Endothelial cell (in vitro differentiated cells): ENCODE measurements at regions not wholly inside any gene's neighbourhood (a gene's known extent, or its start where the extent isn't known, plus 50 kb on each side); places are given as distances from the start of the nearest gene placed in this dataset.

Experiments
- DNase-seq: peaks from one replicate; pipeline ENCODE4 v3.0.0; 2021; ENCODE audit warnings: low spot score
- H3K27ac Mint-ChIP-seq: one replicate; pipeline ENCODE4 v1.8.0; 2021; ENCODE audit warnings: mixed read lengths, inconsistent platforms; ENCODE audit not compliant: unreplicated experiment
- H3K27me3 Mint-ChIP-seq: one replicate; pipeline ENCODE4 v1.8.0; 2021; ENCODE audit warnings: mild to moderate bottlenecking, moderate library complexity, mixed read lengths, inconsistent platforms; ENCODE audit not compliant: unreplicated experiment
- H3K36me3 Mint-ChIP-seq: one replicate; pipeline ENCODE4 v1.8.0; 2021; ENCODE audit warnings: mild to moderate bottlenecking, low read depth, mixed read lengths, inconsistent platforms; ENCODE audit not compliant: unreplicated experiment
- H3K4me1 Mint-ChIP-seq: one replicate; pipeline ENCODE4 v1.8.0; 2021; ENCODE audit warnings: mild to moderate bottlenecking, mixed read lengths, inconsistent platforms; ENCODE audit not compliant: unreplicated experiment
- H3K4me3 Mint-ChIP-seq: one replicate; pipeline ENCODE4 v1.8.0; 2021; ENCODE audit warnings: mild to moderate bottlenecking, mixed read lengths, inconsistent platforms; ENCODE audit not compliant: unreplicated experiment
- H3K9me3 Mint-ChIP-seq: one replicate; pipeline ENCODE4 v1.8.0; 2021; ENCODE audit warnings: mixed read lengths, inconsistent platforms; ENCODE audit not compliant: unreplicated experiment
- TF ChIP-seq, protein P1 (sequence below): fragments of 200-600 bp; sonication (generic); IDR thresholded peaks from one replicate; pipeline ENCODE4 v1.5.0; 2021; ENCODE audit warnings: antibody characterized with exemption; ENCODE audit not compliant: unreplicated experiment

DNA sequence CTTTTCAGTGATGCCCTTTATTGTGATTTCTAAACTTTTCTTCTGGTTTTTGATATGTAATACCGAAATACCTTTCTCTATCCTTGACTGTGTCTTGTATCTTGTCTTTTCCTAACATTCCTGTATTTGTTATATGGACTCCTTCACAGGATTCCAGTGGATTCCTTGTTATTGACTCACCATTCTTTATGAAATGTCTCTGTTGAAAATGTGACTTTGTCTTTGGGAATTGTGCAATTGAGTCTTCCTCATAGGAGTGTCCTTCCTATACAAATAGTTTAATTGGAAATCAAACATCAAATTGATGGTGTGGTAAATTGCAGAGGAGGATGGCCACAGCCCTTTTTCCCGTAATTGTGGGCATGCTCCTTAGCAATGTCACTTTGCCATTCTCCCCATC lies 296.6 kb upstream of the KITLG start:
- TF ChIP-seq, protein P1, sequence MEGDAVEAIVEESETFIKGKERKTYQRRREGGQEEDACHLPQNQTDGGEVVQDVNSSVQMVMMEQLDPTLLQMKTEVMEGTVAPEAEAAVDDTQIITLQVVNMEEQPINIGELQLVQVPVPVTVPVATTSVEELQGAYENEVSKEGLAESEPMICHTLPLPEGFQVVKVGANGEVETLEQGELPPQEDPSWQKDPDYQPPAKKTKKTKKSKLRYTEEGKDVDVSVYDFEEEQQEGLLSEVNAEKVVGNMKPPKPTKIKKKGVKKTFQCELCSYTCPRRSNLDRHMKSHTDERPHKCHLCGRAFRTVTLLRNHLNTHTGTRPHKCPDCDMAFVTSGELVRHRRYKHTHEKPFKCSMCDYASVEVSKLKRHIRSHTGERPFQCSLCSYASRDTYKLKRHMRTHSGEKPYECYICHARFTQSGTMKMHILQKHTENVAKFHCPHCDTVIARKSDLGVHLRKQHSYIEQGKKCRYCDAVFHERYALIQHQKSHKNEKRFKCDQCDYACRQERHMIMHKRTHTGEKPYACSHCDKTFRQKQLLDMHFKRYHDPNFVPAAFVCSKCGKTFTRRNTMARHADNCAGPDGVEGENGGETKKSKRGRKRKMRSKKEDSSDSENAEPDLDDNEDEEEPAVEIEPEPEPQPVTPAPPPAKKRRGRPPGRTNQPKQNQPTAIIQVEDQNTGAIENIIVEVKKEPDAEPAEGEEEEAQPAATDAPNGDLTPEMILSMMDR, result no peak
- Mint-ChIP-seq H3K36me3 (no peaks in the 10 kb centered on the region), H3K4me1 (peaks cover 6% of the 10 kb centered on the region), H3K27me3 (peaks cover 1% of the 10 kb centered on the region), H3K4me3 (no peak overlapping the region), H3K9me3 (no peaks in the 10 kb centered on the region), H3K27ac (no peak overlapping the region)
- DNase-seq, result no peak

DNA sequence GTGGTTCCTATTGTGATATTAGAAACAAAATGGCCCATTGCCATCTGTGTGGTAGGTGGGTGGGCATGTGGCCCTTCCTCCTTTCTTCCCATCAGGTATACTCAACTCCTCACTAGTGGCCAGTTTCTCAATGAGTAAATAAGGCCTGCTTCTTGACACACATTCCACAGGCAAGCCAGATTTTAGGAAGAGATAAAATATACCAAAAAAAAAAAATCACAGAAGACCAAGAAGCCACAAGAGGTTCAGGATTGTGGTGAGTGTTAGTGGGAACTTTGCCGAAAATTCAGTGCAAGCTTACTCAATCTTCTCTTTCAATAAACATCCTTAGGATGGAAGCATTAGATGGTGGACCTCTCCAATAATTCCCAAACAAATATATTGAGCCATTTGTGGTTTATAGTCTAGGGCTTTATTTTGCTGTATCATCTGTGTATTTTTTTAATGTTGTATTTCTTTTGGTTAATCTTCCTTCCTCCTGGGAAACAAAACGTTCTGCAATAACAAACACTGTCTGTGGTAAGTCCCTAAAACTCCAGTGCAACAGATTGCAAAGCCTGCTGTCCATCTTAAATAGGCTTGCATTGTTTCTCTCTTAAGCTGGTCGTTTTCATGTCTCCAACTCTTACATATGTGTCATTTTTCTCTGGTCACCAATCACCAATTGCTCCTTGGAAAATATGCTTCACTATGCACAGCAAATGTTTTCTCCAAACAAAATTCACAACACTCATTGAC lies 289.9 kb upstream of the KITLG start:
- H3K9me3 Mint-ChIP-seq, result no peaks in the 10 kb centered on the region
- no peak overlapping the region for H3K4me3 Mint-ChIP-seq
- no peak overlapping the region for H3K27ac Mint-ChIP-seq
- H3K27me3 Mint-ChIP-seq, result peaks cover 1% of the 10 kb centered on the region
- TF ChIP-seq, protein P1, result no peak
- no peaks in the 10 kb centered on the region for H3K36me3 Mint-ChIP-seq
- peaks cover 3% of the 10 kb centered on the region for H3K4me1 Mint-ChIP-seq
- DNase-seq, result no peak

DNA sequence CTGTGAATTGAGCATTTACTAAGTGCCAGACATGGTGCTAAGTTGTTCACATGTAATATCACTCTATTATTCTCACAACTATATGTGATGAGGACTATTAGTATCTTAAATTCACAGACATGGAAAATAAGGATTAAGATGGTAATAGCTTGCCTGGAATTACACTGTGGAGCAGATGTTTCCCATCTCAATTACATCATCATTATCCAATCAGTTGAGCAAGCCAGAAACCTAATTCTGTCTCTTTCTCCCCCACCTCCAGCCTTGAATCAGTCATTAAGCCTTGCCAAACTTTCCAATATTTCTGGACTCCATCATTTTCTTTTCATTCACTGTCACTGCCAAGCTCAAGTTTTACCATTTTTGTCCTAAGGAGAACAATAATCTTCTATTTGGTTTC lies 287.8 kb upstream of the KITLG start:
- no peaks in the 10 kb centered on the region for H3K36me3 Mint-ChIP-seq
- TF ChIP-seq, protein P1, result no peak
- no peak for DNase-seq
- H3K27me3 Mint-ChIP-seq, result no peaks in the 10 kb centered on the region
- H3K27ac Mint-ChIP-seq, result no peak overlapping the region
- no peak overlapping the region for H3K4me3 Mint-ChIP-seq
- H3K4me1 Mint-ChIP-seq, result peaks cover 3% of the 10 kb centered on the region
- H3K9me3 Mint-ChIP-seq, result no peaks in the 10 kb centered on the region

DNA sequence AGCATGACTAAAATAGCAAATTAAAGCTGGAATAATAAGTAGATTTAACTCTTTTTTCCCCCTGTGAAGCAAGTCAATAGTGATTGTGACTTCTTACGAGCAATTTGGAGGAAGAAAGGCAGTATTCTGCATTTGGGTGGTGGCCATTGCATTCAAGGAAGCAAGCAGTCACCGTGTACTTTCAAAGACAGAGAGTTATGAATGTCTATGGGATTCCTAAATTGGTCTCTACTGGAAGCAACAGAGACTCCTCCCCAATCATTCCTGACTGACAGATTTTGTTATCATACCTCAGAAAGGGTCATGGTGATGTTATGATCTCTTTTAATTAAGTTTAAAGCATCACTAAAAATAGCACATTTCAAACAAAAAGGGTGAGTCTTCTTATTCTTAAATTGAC lies 287.2 kb upstream of the KITLG start:
- no peaks in the 10 kb centered on the region for H3K27me3 Mint-ChIP-seq
- no peak overlapping the region for H3K4me3 Mint-ChIP-seq
- no peaks in the 10 kb centered on the region for H3K9me3 Mint-ChIP-seq
- H3K4me1 Mint-ChIP-seq, result peaks cover 3% of the 10 kb centered on the region
- H3K27ac Mint-ChIP-seq, result no peak overlapping the region
- no peak for DNase-seq
- TF ChIP-seq, protein P1, result no peak
- H3K36me3 Mint-ChIP-seq, result no peaks in the 10 kb centered on the region

DNA sequence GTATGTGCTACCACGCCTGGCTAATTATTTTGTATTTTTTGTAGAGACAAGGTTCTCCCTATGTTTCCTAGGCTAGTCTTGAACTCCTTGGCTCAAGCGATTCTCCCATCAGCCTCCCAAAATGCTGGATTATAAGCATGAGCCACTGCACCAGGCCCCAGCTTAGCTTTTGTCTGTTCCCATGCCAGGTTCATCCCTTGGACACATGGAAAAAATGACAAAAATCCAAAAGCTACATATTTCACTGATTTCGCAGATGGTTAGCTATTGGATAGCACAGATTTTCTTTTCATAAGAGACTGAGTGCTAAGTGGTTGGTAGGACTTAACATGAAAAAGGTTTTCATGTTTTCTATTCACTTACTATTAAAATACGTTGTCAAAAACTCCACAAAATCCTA lies 286.6 kb upstream of the KITLG start:
- Mint-ChIP-seq H3K9me3 (no peaks in the 10 kb centered on the region), H3K4me1 (peaks cover 3% of the 10 kb centered on the region), H3K27me3 (no peaks in the 10 kb centered on the region), H3K4me3 (no peak overlapping the region), H3K27ac (no peak overlapping the region), H3K36me3 (no peaks in the 10 kb centered on the region)
- TF ChIP-seq, protein P1, result no peak
- no peak for DNase-seq
